Endothelial cell of umbilical vein (primary cell): ENCODE measurements at regions not wholly inside any gene's neighbourhood (a gene's known extent, or its start where the extent isn't known, plus 50 kb on each side); places are given as distances from the start of the nearest gene placed in this dataset.

ENCODE experiments used
- BruUV-seq: library from RNA; stranded (reverse); fragments of 400-500 nt; replicated peaks from 2 replicates; lab custom pipeline; 2021; lab: Mats Ljungman, UMichigan
- CTCF ChIA-PET: fragments of 300-600, 350-600 bp; sonication (Branson Sonifier 250); formaldehyde crosslinking; loops from one replicate; lab custom pipeline; 2021; ENCODE audit warnings: antibody characterized with exemption, inconsistent platforms; lab: Charles Lee
- POLR2A ChIA-PET: fragments of 300-600, 350-600 bp; sonication (Branson Sonifier 250); formaldehyde crosslinking; loops from one replicate; lab custom pipeline; 2021; ENCODE audit warnings: antibody characterized with exemption, inconsistent platforms; lab: Charles Lee
- DNase-seq: peaks from one replicate; pipeline ENCODE4 v3.0.0-alpha.2; 2011; ENCODE audit warnings: low read depth, low spot score
- FAIRE-seq: peaks from 2 replicates; lab custom pipeline; 2011; peaks lifted over from hg19 to GRCh38; lab: Jason Lieb, UNC
- H2AFZ ChIP-seq: 2 replicates; pipeline ENCODE4 v1.6.0; 2012; ENCODE audit warnings: low read depth, low read length, control low read depth, inconsistent platforms
- H3K27ac ChIP-seq: 2 replicates; pipeline ENCODE4 v1.5.1; 2011; ENCODE audit warnings: low read depth, mild to moderate bottlenecking, control low read depth, low read length, moderate library complexity; ENCODE audit not compliant: insufficient read depth
- H3K27me3 ChIP-seq, 2 experiments: 2 replicates each; pipeline versions ENCODE4 v1.6.0 to v1.6.1; 2011; ENCODE audit warnings: low read length in 2 of 2, mixed read lengths in 1 of 2; ENCODE audit not compliant: control insufficient read depth in 2 of 2, insufficient read depth in 2 of 2
- H3K36me3 ChIP-seq, 2 experiments: 2 replicates in 1 of 2; 3 replicates in 1 of 2; pipeline ENCODE4 v1.5.1; 2011; ENCODE audit warnings: low read length in 2 of 2, mild to moderate bottlenecking in 1 of 2, moderate library complexity in 1 of 2; ENCODE audit not compliant: control insufficient read depth in 2 of 2, insufficient read depth in 2 of 2; ENCODE audit errors: extremely low read depth in 1 of 2
- H3K4me1 ChIP-seq: 3 replicates; pipeline ENCODE4 v1.5.1; 2011; ENCODE audit warnings: mild to moderate bottlenecking, low read length; ENCODE audit not compliant: control insufficient read depth, insufficient read depth; ENCODE audit errors: extremely low read depth
- H3K4me2 ChIP-seq: 2 replicates; pipeline ENCODE4 v1.6.1; 2011; ENCODE audit warnings: low read length, control low read depth, mixed read lengths; ENCODE audit not compliant: insufficient read depth
- H3K4me3 ChIP-seq, 3 experiments: fragments of 200-600 bp in 1 of 3; sonication (generic), shearing (Covaris generic) in 1 of 3; replicated peaks in 1 of 3; 2 replicates each; pipeline ENCODE4 v1.5.1; 2011 to 2016; ENCODE audit warnings: control low read depth in 3 of 3, low read length in 3 of 3, mild to moderate bottlenecking in 2 of 3, inconsistent platforms in 1 of 3, low read depth in 1 of 3, moderate library complexity in 1 of 3; ENCODE audit not compliant: insufficient read depth in 1 of 3
- H3K79me2 ChIP-seq: 2 replicates; pipeline ENCODE4 v1.6.0; 2012; ENCODE audit warnings: low read length, inconsistent platforms; ENCODE audit not compliant: control insufficient read depth, insufficient read depth
- H3K9ac ChIP-seq: replicated peaks from 2 replicates; pipeline ENCODE3; 2011; ENCODE audit warnings: low read length, control low read depth; ENCODE audit not compliant: insufficient read depth; ENCODE audit errors: extremely low read depth
- H3K9me1 ChIP-seq: replicated peaks from 3 replicates; pipeline ENCODE4 v1.6.0; 2011; ENCODE audit warnings: mild to moderate bottlenecking, low read length; ENCODE audit not compliant: control insufficient read depth, insufficient read depth; ENCODE audit errors: extremely low read depth
- H3K9me3 ChIP-seq: replicated peaks from 2 replicates; pipeline ENCODE4 v1.5.1; 2012; ENCODE audit warnings: low read length, inconsistent platforms; ENCODE audit not compliant: control insufficient read depth, insufficient read depth
- H4K20me1 ChIP-seq: replicated peaks from 2 replicates; pipeline ENCODE3; 2011; ENCODE audit warnings: mild to moderate bottlenecking, low read length; ENCODE audit not compliant: control insufficient read depth, insufficient read depth; ENCODE audit errors: extremely low read depth
- CTCF ChIP-seq, 2 donors: IDR thresholded peaks; 1 replicate in 1 of 2; 2 replicates in 1 of 2; pipeline ENCODE4 v1.5.1; 2011; ENCODE audit warnings: low read length in 2 of 2, mild to moderate bottlenecking in 2 of 2, moderate library complexity in 2 of 2, control low read depth in 1 of 2, inconsistent platforms in 1 of 2, low read depth in 1 of 2; ENCODE audit not compliant: insufficient read depth in 1 of 2; ENCODE audit errors: extremely low read depth in 1 of 2
- EZH2 ChIP-seq: IDR thresholded peaks from 2 replicates; pipeline ENCODE4 v1.6.1; 2012; ENCODE audit warnings: borderline replicate concordance, low read depth, mild to moderate bottlenecking, moderate library complexity, low read length, inconsistent platforms; ENCODE audit not compliant: severe bottlenecking
- FOS ChIP-seq: IDR thresholded peaks from 2 replicates; pipeline ENCODE4 v1.6.1; 2011; ENCODE audit warnings: mild to moderate bottlenecking, low read length, moderate library complexity, borderline replicate concordance; ENCODE audit not compliant: insufficient read depth
- GATA2 ChIP-seq: IDR thresholded peaks from 2 replicates; pipeline ENCODE4 v1.7.0; 2011; ENCODE audit warnings: low read depth, mild to moderate bottlenecking, moderate library complexity, mixed read lengths, low read length; ENCODE audit not compliant: insufficient read length, insufficient read depth
- JUN ChIP-seq: IDR thresholded peaks from 2 replicates; pipeline ENCODE4 v1.6.1; 2011; ENCODE audit warnings: borderline replicate concordance, low read depth; ENCODE audit not compliant: insufficient read length, insufficient read depth
- MAX ChIP-seq: IDR thresholded peaks from 2 replicates; pipeline ENCODE4 v1.6.1; 2011; ENCODE audit not compliant: insufficient read depth, insufficient read length
- MYC ChIP-seq: IDR thresholded peaks from one replicate; pipeline ENCODE4 v1.6.1; 2011; ENCODE audit warnings: mild to moderate bottlenecking, low read depth, low read length
- POLR2A ChIP-seq: IDR thresholded peaks from 2 replicates; pipeline ENCODE4 v1.6.1; 2012; ENCODE audit warnings: low read depth, mild to moderate bottlenecking, control low read depth, low read length
- POLR2AphosphoS5 ChIP-seq: IDR thresholded peaks from 2 replicates; pipeline ENCODE4 v1.6.1; 2012; ENCODE audit warnings: low read depth, mild to moderate bottlenecking, control low read depth, low read length, moderate library complexity; ENCODE audit not compliant: insufficient read depth
- dilution Hi-C: fragments of 300-500 bp; cut with MboI; formaldehyde crosslinking; loops from one replicate; pipeline ENCODE4 v1.15.0; 2019; ENCODE audit warnings: low sequenced_read_pairs; ENCODE audit not compliant: extremely low pct_ligation_motif_present
- intact Hi-C: fragments of 100-400 bp; cut with micrococcal nuclease; formaldehyde crosslinking; loops from one replicate; pipeline ENCODE4 v1.10.0; 2022

- DNase-seq (no peak), FAIRE-seq (no peak)
- peaks cover 0 to 2% of the 10 kb centered on the region in 2 experiments for H3K27me3 ChIP-seq
- no peak overlapping the region for H3K27ac ChIP-seq
- H3K9me1 ChIP-seq: no peaks in the 10 kb centered on the region
- TF ChIP-seq JUN (no peak), EZH2 (no peak), POLR2A (no peak)
- no peak overlapping the region for H3K4me2 ChIP-seq
- intact Hi-C loops: no loop called here
- no peak overlapping the region for H3K9ac ChIP-seq
- no peaks in the 10 kb centered on the region for H3K9me3 ChIP-seq
- no peaks in the 10 kb centered on the region for H4K20me1 ChIP-seq
- dilution Hi-C loops: no loop called here
- H2AFZ ChIP-seq: no peak overlapping the region
- no peaks in the 10 kb centered on the region for H3K36me3 ChIP-seq
- no peaks in the 10 kb centered on the region for H3K4me1 ChIP-seq
- H3K4me3 ChIP-seq: no peak overlapping the region
- POLR2A ChIA-PET: no interaction called here
- CTCF ChIA-PET: no interaction called here
- BruUV-seq: no TSS peak
- H3K79me2 ChIP-seq: no peaks in the 10 kb centered on the region
Observed at GRCh38 chr5:113817683-113818082, 304.2 kb downstream of the YTHDC2 start.

- no TSS peak for BruUV-seq
- no peak overlapping the region for H2AFZ ChIP-seq
- H4K20me1 ChIP-seq: no peaks in the 10 kb centered on the region
- H3K4me2 ChIP-seq: no peak overlapping the region
- POLR2A ChIA-PET: no interaction called here
- H3K9ac ChIP-seq: no peak overlapping the region
- dilution Hi-C loops (no loop called here), intact Hi-C loops (no loop called here)
- no peaks in the 10 kb centered on the region for H3K36me3 ChIP-seq
- no peaks in the 10 kb centered on the region for H3K4me1 ChIP-seq
- CTCF ChIA-PET: no interaction called here
- no peak overlapping the region for H3K27ac ChIP-seq
- H3K79me2 ChIP-seq: no peaks in the 10 kb centered on the region
- DNase-seq: no peak
- H3K4me3 ChIP-seq: no peak overlapping the region
- TF ChIP-seq POLR2A: no peak
- TF ChIP-seq JUN: no peak
- no peak for TF ChIP-seq GATA2
- no peak for TF ChIP-seq POLR2AphosphoS5
- no peak for TF ChIP-seq MYC
- no peak for TF ChIP-seq MAX
- TF ChIP-seq CTCF (IDR thresholded peaks at IDR 0.05; ENCODE audit: extremely low read depth in 1 of 2, insufficient read depth in 1 of 2, low read depth in 1 of 2, low read length in 2 of 2): no peak
- no peak for TF ChIP-seq FOS
- H3K9me3 ChIP-seq: no peaks in the 10 kb centered on the region
- H3K27me3 ChIP-seq: no peaks in the 10 kb centered on the region
- no peak for FAIRE-seq
- no peaks in the 10 kb centered on the region for H3K9me1 ChIP-seq
Observed at GRCh38 chr5:113823696-113824095, 310.2 kb downstream of the YTHDC2 start.
